Stimulated activated CD8-positive, alpha-beta memory T cell treated with anti-CD3 and anti-CD28 coated beads, Interleukin-15, amount 100 ng/mL, for 24 hours (primary cell): ENCODE measurements at regions not wholly inside any gene's neighbourhood (a gene's known extent, or its start where the extent isn't known, plus 50 kb on each side); places are given as distances from the start of the nearest gene placed in this dataset.

Experiments used
- DNase-seq: peaks from one replicate; pipeline ENCODE4 v3.0.0-alpha.2; 2020; ENCODE audit warnings: low read depth

- DNase-seq, result no peak
These were observed 556.6 kb upstream of the RGMA start for GRCh38 chr15:93645594-93645993.

GRCh38 chr15:93644595-93644994 lies 555.6 kb upstream of the RGMA start:
- no peak for DNase-seq

- DNase-seq, result no peak
These were observed 551.5 kb upstream of the RGMA start for GRCh38 chr15:93640411-93640962.

- DNase-seq, result no peak
These were observed 543.1 kb upstream of the RGMA start for GRCh38 chr15:93631958-93632618.

GRCh38 chr15:93619597-93619996 lies 530.6 kb upstream of the RGMA start:
- no peak for DNase-seq

- no peak for DNase-seq
These were observed 528.4 kb upstream of the RGMA start for GRCh38 chr15:93617443-93617842.

GRCh38 chr15:93614386-93615104 lies 525.5 kb upstream of the RGMA start:
- no peak for DNase-seq

- DNase-seq, result no peak
These were observed 524.4 kb upstream of the RGMA start for GRCh38 chr15:93613386-93613785.

GRCh38 chr15:93612953-93613352 lies 523.9 kb upstream of the RGMA start:
- DNase-seq, result no peak

GRCh38 chr15:93610944-93611343 lies 521.9 kb upstream of the RGMA start:
- DNase-seq, result no peak

GRCh38 chr15:93608643-93609148 lies 519.7 kb upstream of the RGMA start:
- DNase-seq, result no peak

GRCh38 chr15:93603550-93603949 lies 514.5 kb upstream of the RGMA start:
- DNase-seq, result no peak

GRCh38 chr15:93587059-93587521 lies 498.1 kb upstream of the RGMA start:
- DNase-seq, result no peak

GRCh38 chr15:93585012-93585411 lies 496.0 kb upstream of the RGMA start:
- no peak for DNase-seq

GRCh38 chr15:93583968-93584367 lies 495.0 kb upstream of the RGMA start:
- no peak for DNase-seq

GRCh38 chr15:93583552-93583951 lies 494.5 kb upstream of the RGMA start:
- DNase-seq, result no peak

GRCh38 chr15:93570527-93570926 lies 481.5 kb upstream of the RGMA start:
- DNase-seq, result no peak

- no peak for DNase-seq
These were observed 477.8 kb upstream of the RGMA start for GRCh38 chr15:93566762-93567161.

- no peak for DNase-seq
These were observed 476.2 kb upstream of the RGMA start for GRCh38 chr15:93565201-93565600.

- DNase-seq, result no peak
These were observed 474.2 kb upstream of the RGMA start for GRCh38 chr15:93563218-93563617.

- DNase-seq, result no peak
These were observed 473.5 kb upstream of the RGMA start for GRCh38 chr15:93562395-93563123.

GRCh38 chr15:93557696-93558095 lies 468.7 kb upstream of the RGMA start:
- DNase-seq, result no peak
